MM.1S (cell line): ENCODE measurements at regions not wholly inside any gene's neighbourhood (a gene's known extent, or its start where the extent isn't known, plus 50 kb on each side); places are given as distances from the start of the nearest gene placed in this dataset.
"Not testable (repeated sequence)": the region's sequence is repeated elsewhere in the genome, so short reads cannot be mapped to it uniquely, and the experiment has no call there.

Experiments
- DNase-seq: peaks from one replicate; pipeline ENCODE4 v3.0.0-alpha.2; 2015
- H2AFZ ChIP-seq: fragments of 300-600 bp; sonication (generic); 2 replicates; pipeline ENCODE4 v1.6.0; 2016; ENCODE audit warnings: antibody characterized with exemption, low read length
- H3F3A ChIP-seq: fragments of 300-600 bp; sonication (generic); 2 replicates; pipeline ENCODE4 v1.6.1; 2016; ENCODE audit warnings: mild to moderate bottlenecking, antibody characterized with exemption, low read length, moderate library complexity, mixed read lengths; ENCODE audit not compliant: insufficient read depth
- H3K27ac ChIP-seq: fragments of 300-600 bp; sonication (generic); 2 replicates; pipeline ENCODE4 v1.5.1; 2016; ENCODE audit warnings: mild to moderate bottlenecking, low read length
- H3K27me3 ChIP-seq: fragments of 300-600 bp; sonication (generic); replicated peaks from 2 replicates; pipeline ENCODE4 v1.6.0; 2016; ENCODE audit warnings: low read length; ENCODE audit not compliant: insufficient read depth
- H3K36me3 ChIP-seq: fragments of 300-600 bp; sonication (generic); replicated peaks from 2 replicates; pipeline ENCODE4 v1.6.1; 2016; ENCODE audit warnings: mild to moderate bottlenecking, low read length, mixed read lengths; ENCODE audit not compliant: insufficient read depth
- H3K4me1 ChIP-seq: fragments of 300-600 bp; sonication (generic); 2 replicates; pipeline ENCODE4 v1.6.1; 2016; ENCODE audit warnings: low read length, mixed read lengths
- H3K4me2 ChIP-seq: fragments of 300-600 bp; sonication (generic); 2 replicates; pipeline ENCODE4 v1.6.0; 2016; ENCODE audit warnings: low read depth, low read length
- H3K4me3 ChIP-seq: fragments of 300-600 bp; sonication (generic); 2 replicates; pipeline ENCODE4 v1.5.1; 2016; ENCODE audit warnings: low read length, mixed read lengths
- H3K79me2 ChIP-seq: fragments of 300-600 bp; sonication (generic); 2 replicates; pipeline ENCODE4 v1.6.1; 2016; ENCODE audit warnings: mixed run types, low read length, mixed read lengths
- H3K9ac ChIP-seq: fragments of 300-600 bp; sonication (generic); 2 replicates; pipeline ENCODE4 v1.6.1; 2016; ENCODE audit warnings: low read length, mixed read lengths
- H3K9me2 ChIP-seq: fragments of 300-600 bp; sonication (generic); replicated peaks from 2 replicates; pipeline ENCODE4 v1.6.1; 2016; ENCODE audit warnings: mild to moderate bottlenecking, low read length, mixed read lengths; ENCODE audit not compliant: insufficient read depth
- H3K9me3 ChIP-seq: fragments of 300-600 bp; sonication (generic); replicated peaks from 2 replicates; pipeline ENCODE4 v1.6.1; 2016; ENCODE audit warnings: mild to moderate bottlenecking, low read length, mixed read lengths; ENCODE audit not compliant: insufficient read depth
- H4K20me1 ChIP-seq: fragments of 300-600 bp; sonication (generic); 2 replicates; pipeline ENCODE4 v1.6.1; 2016; ENCODE audit warnings: mild to moderate bottlenecking, low read length, moderate library complexity, mixed read lengths; ENCODE audit not compliant: insufficient read depth
- CTCF ChIP-seq: fragments of 300-600 bp; sonication (generic); IDR thresholded peaks from 2 replicates; pipeline ENCODE4 v1.5.1; 2016; ENCODE audit warnings: antibody characterized with exemption, low read length, mixed read lengths
- EZH2 ChIP-seq: fragments of 300-600 bp; sonication (generic); optimal IDR thresholded peaks from 2 replicates; pipeline ENCODE3; 2017; ENCODE audit warnings: low read depth, mild to moderate bottlenecking, antibody characterized with exemption, low read length, mixed read lengths
- EZH2phosphoT487 ChIP-seq: fragments of 300-600 bp; sonication (generic); IDR thresholded peaks from 2 replicates; pipeline ENCODE4 v1.6.1; 2018; ENCODE audit warnings: antibody characterized with exemption, low read length

DNA sequence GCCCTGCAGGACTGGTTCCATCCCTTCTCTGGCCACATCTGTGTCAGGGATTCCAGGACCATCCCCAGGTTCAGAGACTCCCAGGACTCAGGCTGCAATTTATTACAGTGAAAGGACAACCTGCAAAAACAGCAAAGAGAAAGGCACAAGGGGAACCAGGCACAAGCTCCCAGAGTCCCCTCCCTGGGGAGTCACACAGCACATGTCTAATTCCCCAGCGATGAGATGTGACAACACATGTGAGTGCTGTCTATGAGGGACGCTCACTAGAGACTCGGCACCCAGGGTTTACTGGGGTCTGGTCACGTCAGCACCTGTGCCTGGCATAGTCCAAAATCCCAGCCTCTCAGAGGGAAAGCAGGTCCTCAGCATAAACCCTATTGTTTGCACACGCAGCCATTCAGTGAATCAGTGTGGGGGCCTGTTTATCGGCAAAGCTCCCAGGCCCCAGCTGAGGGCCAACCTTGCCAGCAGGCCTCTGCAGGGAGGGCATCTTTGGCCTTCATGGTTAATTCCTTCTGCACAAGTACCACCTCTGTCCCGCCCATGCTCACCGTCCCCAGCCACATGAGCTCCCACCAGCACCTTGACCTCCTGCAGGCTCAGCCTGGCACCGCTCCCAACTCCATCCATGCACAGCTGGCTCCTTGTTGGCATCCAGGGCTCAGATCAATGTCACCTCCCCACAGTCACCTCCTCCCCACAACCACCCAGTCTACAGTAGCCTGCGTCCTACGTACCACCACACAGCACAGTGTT lies 198.9 kb upstream of the SFSWAP start:
- Histone ChIP-seq H3K4me2 (no peak overlapping the region), H3K9me3 (no peaks in the 10 kb centered on the region), H3K4me1 (no peaks in the 10 kb centered on the region), H3K9ac (no peak overlapping the region), H3K4me3 (no peak overlapping the region), H3K36me3 (no peaks in the 10 kb centered on the region), H3F3A (no peaks in the 10 kb centered on the region), H3K27ac (no peak overlapping the region), H3K9me2 (no peaks in the 10 kb centered on the region), H3K79me2 (no peaks in the 10 kb centered on the region), H3K27me3 (no peaks in the 10 kb centered on the region), H2AFZ (no peak overlapping the region), H4K20me1 (no peaks in the 10 kb centered on the region)
- no peak for DNase-seq
- no peak for TF ChIP-seq CTCF
- no peak for TF ChIP-seq EZH2phosphoT487
- TF ChIP-seq EZH2, result no peak

DNA sequence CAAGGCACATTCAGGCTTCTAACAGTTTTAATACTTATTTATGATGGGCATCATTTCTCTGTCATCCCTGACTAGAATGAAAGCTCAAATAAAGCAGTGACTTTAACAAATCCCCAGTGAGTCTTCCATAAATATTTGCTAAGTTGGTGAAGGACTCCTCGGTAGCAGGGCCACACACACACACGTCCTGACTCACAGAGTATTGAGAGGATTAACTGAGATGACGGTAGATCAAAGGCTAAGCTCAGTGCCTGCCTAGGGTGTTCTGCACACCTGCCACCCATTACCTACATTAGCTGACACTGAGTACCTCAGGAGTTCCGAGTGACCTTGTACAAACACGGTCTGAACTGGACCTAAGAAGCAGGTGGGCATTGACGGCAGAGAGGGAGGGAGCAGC lies 197.3 kb upstream of the SFSWAP start:
- no peak for DNase-seq
- Histone ChIP-seq H3K9me3 (no peaks in the 10 kb centered on the region), H3K4me3 (no peak overlapping the region), H3K36me3 (no peaks in the 10 kb centered on the region), H3K27ac (no peak overlapping the region), H3K79me2 (no peaks in the 10 kb centered on the region), H3K9me2 (no peaks in the 10 kb centered on the region), H3K4me1 (no peaks in the 10 kb centered on the region), H3K27me3 (no peaks in the 10 kb centered on the region), H3K4me2 (no peak overlapping the region), H4K20me1 (no peaks in the 10 kb centered on the region), H3K9ac (no peak overlapping the region), H3F3A (no peaks in the 10 kb centered on the region), H2AFZ (no peak overlapping the region)
- no peak for TF ChIP-seq EZH2
- no peak for TF ChIP-seq CTCF
- TF ChIP-seq EZH2phosphoT487, result no peak

- H3K27me3 ChIP-seq, H3K36me3 ChIP-seq, H3K4me1 ChIP-seq, H3F3A ChIP-seq, DNase-seq, H4K20me1 ChIP-seq, H3K9me2 ChIP-seq, H3K79me2 ChIP-seq, H3K9ac ChIP-seq, H2AFZ ChIP-seq, H3K27ac ChIP-seq, H3K4me2 ChIP-seq, H3K4me3 ChIP-seq, H3K9me3 ChIP-seq: not testable (repeated sequence)
Observed at GRCh38 chr12:131520553-131520952, 190.3 kb upstream of the SFSWAP start.

DNA sequence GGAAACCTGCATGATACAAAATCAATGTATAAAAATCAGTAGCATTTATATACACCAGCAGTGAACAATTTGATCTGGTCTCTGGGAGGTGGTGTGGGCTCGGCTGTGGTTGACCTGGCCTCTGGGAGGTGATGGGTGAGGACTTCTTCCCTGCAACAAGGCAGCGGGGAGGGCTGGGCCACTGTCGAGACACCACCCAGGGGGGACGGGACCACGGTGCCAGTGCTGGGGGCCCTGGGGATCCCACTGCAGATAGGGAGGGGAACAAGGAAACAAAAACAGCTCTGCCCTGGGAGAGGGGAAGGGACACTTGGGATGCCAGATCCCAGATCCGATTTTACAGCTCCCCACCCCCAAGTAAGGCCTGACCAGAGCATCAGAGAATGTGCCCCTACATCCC lies 189.6 kb upstream of the SFSWAP start:
- Histone ChIP-seq H3K9me2 (no peaks in the 10 kb centered on the region), H3K4me1 (no peaks in the 10 kb centered on the region), H3K4me3 (no peak overlapping the region), H3K9ac (no peak overlapping the region), H2AFZ (no peak overlapping the region), H3K4me2 (no peak overlapping the region), H3K27ac (no peak overlapping the region), H4K20me1 (no peaks in the 10 kb centered on the region), H3K79me2 (no peaks in the 10 kb centered on the region), H3K9me3 (no peaks in the 10 kb centered on the region), H3K36me3 (no peaks in the 10 kb centered on the region), H3K27me3 (no peaks in the 10 kb centered on the region), H3F3A (no peaks in the 10 kb centered on the region)
- TF ChIP-seq CTCF, result no peak
- no peak for DNase-seq
